COR-L47 (cell line): ENCODE measurements at regions not wholly inside any gene's neighbourhood (a gene's known extent, or its start where the extent isn't known, plus 50 kb on each side); places are given as distances from the start of the nearest gene placed in this dataset.

ENCODE experiments used
- DNase-seq: peaks from one replicate; lab custom pipeline; 2025; lab: John Stamatoyannopoulos, UW

GRCh38 chr3:146914409-146914808 lies 309.3 kb upstream of the PLSCR5 start:
- DNase-seq: no peak

GRCh38 chr3:146912241-146913015 lies 307.3 kb upstream of the PLSCR5 start:
- DNase-seq: no peak

DNA sequence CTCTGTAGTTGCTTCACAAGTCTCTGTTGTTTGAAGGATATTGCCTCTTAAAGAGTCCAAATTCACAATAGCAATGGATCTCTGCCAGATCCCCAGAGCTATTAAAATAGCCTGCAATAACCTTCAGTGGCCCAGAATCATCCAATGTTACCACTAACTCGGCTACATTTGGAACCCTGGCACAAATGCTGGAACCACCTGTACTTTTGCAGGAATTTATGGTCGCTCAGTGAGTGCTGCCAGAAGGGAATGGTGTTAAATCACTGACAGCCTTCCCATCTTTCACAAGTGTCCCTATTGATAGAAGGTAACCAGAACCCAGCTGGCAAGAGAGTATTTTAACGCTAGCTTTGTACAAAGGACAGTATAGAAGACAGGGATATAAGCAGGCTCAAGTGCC lies 298.8 kb upstream of the PLSCR5 start:
- no peak for DNase-seq

DNA sequence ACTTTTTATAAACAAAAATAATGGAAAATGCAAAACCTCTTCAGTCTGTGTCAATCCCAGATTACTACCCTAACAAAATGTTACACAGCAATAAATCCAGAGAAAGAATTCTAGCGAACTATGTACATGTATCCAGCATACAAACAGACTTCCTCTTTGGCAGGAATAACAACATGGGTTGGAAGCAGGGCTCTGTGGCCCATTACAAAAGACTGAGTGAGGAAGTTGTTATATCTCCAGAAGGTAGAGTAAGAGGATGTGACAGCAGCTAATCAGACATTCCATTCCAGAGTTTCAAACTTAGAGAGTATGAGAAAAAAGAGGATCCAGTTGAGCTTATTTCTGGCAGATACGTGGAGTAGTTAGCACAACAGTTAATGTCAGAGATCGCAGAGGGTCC lies 294.0 kb upstream of the PLSCR5 start:
- DNase-seq: no peak

DNA sequence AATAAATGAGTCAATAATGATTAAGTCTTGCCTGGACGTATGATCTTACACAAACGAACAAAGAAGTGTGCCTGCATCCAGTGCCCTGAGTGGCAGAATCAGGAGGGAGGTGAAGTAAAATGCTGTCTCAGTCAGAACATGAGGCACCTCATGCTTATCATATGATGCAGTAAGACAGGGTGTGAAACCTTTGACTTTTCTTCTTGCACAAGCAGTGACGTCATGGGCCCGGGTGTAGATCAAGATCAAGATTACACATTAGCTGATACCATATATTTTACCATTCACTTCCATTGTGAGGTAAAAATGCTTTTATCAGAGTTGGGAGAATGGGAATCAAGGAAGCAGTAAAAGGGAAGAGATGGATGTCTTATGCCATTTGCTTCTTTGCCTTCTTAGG lies 291.6 kb upstream of the PLSCR5 start:
- no peak for DNase-seq

GRCh38 chr3:146895026-146895749 lies 290.0 kb upstream of the PLSCR5 start:
- no peak for DNase-seq

- no peak for DNase-seq
These were observed 289.3 kb upstream of the PLSCR5 start for GRCh38 chr3:146894406-146894805.

DNA sequence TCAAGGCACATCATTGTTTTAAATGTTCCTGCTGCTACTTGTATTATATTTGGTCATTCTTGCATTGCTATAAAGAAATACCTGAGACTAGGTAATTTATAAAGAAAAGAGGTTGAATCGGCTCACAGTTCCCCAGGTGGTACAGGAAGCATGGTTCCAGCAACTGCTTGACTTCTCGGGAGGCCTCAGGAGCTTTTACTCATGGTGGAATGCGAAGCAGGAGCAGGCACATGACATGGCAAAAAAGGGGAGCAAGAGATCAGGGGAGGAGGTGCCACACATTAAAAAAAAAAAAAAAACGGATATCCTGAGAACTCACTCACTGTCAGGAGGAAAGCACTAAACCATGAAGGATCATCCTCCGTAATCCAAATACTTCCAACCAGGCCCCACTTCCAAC lies 286.9 kb upstream of the PLSCR5 start:
- DNase-seq: no peak

- no peak for DNase-seq
These were observed 284.5 kb upstream of the PLSCR5 start for GRCh38 chr3:146889626-146890025.

DNA sequence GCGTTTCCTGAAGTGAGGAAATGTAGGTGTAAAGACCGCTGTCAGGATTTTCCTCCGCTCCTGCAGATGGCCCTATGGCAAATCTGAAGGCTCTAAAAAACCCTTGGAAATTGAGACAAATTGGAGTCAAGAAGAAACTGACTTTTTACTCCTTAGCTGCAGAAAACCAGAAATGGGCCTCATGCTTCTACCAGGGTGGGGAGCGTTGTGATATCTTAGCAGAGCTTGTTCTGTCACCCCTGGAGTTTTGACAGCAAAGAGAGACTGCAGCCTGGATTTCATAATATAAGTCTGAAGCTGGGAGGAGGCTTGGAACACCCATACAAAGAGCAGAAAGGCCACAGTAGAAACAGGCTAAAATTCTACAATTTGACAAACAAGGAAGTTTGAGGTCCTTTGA lies 283.0 kb upstream of the PLSCR5 start:
- DNase-seq: no peak

DNA sequence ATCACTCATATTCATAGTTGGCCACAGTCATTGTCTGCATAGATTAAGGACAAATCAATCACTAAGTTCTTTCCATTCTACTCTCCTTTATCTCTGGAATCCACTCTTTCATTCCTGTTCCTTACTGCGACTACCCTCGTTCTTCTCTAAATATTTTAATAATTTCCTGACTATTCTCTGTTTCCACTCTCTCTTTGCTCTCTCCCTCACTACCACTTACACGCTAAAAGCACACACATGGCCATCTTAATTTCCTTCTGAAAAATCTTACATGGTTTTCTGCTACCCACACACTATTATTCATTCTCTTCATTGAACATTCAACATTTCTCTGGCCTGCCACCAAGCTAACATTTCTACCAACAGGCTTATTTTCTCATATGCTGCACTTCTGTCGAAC lies 279.6 kb upstream of the PLSCR5 start:
- no peak for DNase-seq

- no peak for DNase-seq
These were observed 279.1 kb upstream of the PLSCR5 start for GRCh38 chr3:146884296-146884695.

- DNase-seq: no peak
These were observed 278.1 kb upstream of the PLSCR5 start for GRCh38 chr3:146883288-146883687.

DNA sequence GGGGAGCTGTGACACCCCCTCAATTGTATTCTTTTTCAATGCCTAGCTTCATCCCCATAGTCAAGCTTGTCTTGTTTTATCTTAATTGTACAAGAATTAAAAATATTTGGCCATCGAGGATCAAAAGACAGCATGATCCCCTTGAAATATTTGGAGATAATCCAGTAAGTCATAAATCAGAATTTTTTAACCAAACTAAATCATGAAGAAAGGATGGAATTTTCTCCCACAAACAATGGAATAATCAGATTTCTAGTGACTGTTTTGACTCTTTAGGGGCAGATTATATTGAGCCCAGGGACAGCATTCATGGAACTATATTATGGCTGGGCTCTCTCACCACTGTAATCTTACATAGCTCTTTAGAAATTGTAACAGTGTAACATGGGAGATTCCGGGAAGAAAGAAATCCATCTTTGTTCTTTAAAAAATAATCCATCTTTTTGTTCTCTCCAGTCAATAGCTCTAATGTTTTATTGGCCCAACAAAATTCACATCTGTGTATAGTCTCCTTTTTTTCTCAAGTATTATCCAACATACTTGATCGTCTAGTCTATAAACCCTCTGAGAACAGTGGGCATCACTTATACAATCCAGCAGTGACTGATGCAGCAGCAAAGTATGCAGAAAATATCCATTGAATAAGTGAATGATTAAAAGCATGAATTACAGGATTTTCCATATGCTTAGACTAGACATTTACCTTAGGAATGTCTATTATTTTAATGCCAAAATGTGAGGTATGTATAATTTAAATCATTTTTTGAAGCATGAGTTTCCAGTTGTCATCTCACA lies 277.0 kb upstream of the PLSCR5 start:
- DNase-seq: no peak

GRCh38 chr3:146881356-146881755 lies 276.2 kb upstream of the PLSCR5 start:
- no peak for DNase-seq

DNA sequence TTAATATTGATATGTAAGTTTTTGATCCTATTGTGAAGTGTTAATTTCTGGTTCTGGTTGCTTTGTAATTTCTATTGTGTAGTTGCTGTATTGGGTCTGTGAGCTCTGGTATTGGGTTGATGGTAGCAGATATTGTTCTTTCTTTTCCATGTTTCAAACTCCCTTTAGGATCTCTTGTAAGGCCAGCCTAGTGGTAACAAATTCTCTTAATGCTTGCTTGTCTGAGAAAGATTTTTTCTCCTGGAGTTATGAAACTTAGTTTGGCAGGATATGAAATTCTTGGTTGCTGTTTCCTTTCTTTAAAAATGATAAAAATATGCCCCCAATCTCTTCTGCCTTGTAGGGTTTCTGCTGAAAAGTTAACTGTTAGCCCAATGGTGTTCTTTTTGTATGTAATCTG lies 268.6 kb upstream of the PLSCR5 start:
- DNase-seq: no peak

DNA sequence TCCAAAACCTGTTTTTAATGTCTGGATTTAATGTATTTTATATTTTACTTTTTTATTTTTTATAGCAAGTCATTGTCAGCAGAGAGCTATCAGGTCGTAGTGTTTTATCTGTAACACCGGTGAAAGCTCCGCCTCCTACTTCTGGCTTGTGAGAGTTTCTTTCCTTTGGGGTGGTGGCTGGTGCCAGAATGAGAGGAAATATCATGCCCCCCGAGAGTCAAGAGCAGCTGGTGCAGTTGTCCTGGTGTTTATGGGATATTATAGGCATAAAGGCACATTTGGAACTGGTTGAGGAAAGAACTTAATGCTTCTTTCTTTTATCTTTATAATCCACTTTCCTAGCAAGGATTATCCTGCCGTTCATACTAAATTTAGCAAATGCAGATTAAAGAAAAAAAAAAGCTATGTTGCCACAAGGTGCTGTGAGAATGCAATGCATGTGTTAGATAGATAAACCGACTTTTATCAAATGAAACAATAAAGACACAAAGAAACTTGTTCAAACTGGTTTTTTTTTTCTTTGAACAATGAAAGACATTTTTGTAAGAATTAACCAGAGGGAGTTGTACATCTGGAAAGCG lies 260.1 kb upstream of the PLSCR5 start:
- DNase-seq: no peak

DNA sequence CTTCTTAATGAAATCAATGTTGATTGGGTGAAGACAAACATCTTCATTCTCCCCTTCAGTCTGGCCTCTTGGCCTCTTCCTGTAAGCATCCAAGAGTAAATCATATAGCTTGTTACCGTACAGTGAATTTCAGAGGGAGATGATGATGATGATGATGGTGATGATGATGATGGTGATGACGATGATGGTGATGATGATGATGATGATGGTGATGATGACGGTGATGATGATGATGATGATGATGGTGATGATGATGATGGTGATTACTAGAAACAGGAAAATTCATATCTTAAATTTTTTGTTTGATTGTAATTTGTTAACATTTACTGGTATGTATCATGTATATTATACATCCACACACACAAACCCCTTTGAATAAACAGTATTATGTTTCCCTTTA lies 256.1 kb upstream of the PLSCR5 start:
- no peak for DNase-seq

DNA sequence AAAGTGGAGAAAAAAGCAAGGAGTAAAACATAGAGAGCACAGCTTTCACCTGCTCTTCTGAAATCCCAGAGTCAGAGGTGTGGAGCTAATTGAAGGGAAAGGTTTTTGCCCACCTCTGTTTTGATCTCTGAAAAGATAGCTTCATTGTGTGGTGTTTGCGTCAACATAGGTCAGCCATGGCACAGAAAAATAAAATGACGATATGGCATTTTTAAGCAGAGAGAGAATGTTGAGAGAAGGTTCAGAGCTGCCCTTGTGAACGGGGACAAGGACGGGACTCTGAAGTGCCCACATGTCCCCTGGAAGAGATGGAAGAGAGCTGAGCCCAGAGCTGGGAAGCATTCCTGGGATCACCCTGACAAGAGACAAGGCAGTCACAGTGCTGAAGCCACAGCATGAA lies 249.4 kb upstream of the PLSCR5 start:
- no peak for DNase-seq

GRCh38 chr3:146851665-146852064 lies 246.5 kb upstream of the PLSCR5 start:
- DNase-seq: no peak

- DNase-seq: no peak
These were observed 240.2 kb upstream of the PLSCR5 start for GRCh38 chr3:146845361-146845760.

- DNase-seq: no peak
These were observed 238.3 kb upstream of the PLSCR5 start for GRCh38 chr3:146843476-146843875.
